Lower lobe of right lung (tissue), 2 donors: ENCODE measurements at regions not wholly inside any gene's neighbourhood (a gene's known extent, or its start where the extent isn't known, plus 50 kb on each side); places are given as distances from the start of the nearest gene placed in this dataset.

Source experiments
- ATAC-seq, 2 donors: fragments of 200-7000 bp; cut with Tn5 transposase; one replicate each; pipeline ENCODE4 v1.9.1; 2020 to 2022; ENCODE audit warnings: mild to moderate bottlenecking in 2 of 2, moderate library complexity in 2 of 2
- DNase-seq: peaks from one replicate; pipeline ENCODE4 v3.0.0-alpha.2; 2020
- H3K27ac ChIP-seq: fragments of 200-600 bp; one replicate; pipeline ENCODE4 v1.8.0; 2022
- H3K27me3 ChIP-seq: fragments of 200-600 bp; one replicate; pipeline ENCODE4 v1.8.0; 2022; ENCODE audit warnings: low read depth
- H3K36me3 ChIP-seq: fragments of 200-600 bp; one replicate; pipeline ENCODE4 v1.8.0; 2022; ENCODE audit warnings: mild to moderate bottlenecking
- H3K4me1 ChIP-seq: fragments of 200-600 bp; one replicate; pipeline ENCODE4 v1.8.0; 2022
- H3K4me3 ChIP-seq: fragments of 200-600 bp; one replicate; pipeline ENCODE4 v1.8.0; 2022; ENCODE audit warnings: mild to moderate bottlenecking
- H3K9me3 ChIP-seq: fragments of 200-600 bp; one replicate; pipeline ENCODE4 v1.8.0; 2022
- CTCF ChIP-seq: fragments of 200-600 bp; IDR thresholded peaks from one replicate; pipeline ENCODE4 v1.8.0; 2022; ENCODE audit warnings: antibody characterized with exemption, mild to moderate bottlenecking
- intact Hi-C: fragments of 100-400 bp; cut with DNase I; formaldehyde crosslinking; loops from one replicate; pipeline ENCODE4 v1.11.0; 2022
- donor health status: DM: no; HTN: yes; CAD: no; lungs with severe emphysema.

- Histone ChIP-seq H3K27me3 (no peaks in the 10 kb centered on the region), H3K4me1 (no peaks in the 10 kb centered on the region), H3K9me3 (peaks cover 3% of the 10 kb centered on the region), H3K4me3 (no peak overlapping the region), H3K36me3 (no peaks in the 10 kb centered on the region), H3K27ac (no peak overlapping the region)
- DNase-seq (no peak), ATAC-seq (no peak)
- intact Hi-C loops = no loop called here
- TF ChIP-seq CTCF = no peak
Observed at GRCh38 chr5:145598983-145599382, 236.2 kb downstream of the PRELID2 start.

- Histone ChIP-seq H3K36me3 (no peaks in the 10 kb centered on the region), H3K4me1 (no peaks in the 10 kb centered on the region), H3K9me3 (peaks cover 3% of the 10 kb centered on the region), H3K27ac (no peak overlapping the region), H3K27me3 (no peaks in the 10 kb centered on the region), H3K4me3 (no peak overlapping the region)
- DNase-seq = no peak
- ATAC-seq = no peak
- no peak for TF ChIP-seq CTCF
- intact Hi-C loops = no loop called here
Observed at GRCh38 chr5:145598184-145598583, 237.0 kb downstream of the PRELID2 start.

- H3K27me3 ChIP-seq = no peaks in the 10 kb centered on the region
- no peak for ATAC-seq
- H3K4me1 ChIP-seq = no peaks in the 10 kb centered on the region
- DNase-seq = no peak
- H3K4me3 ChIP-seq = no peak overlapping the region
- H3K9me3 ChIP-seq = no peaks in the 10 kb centered on the region
- H3K27ac ChIP-seq = no peak overlapping the region
- no peaks in the 10 kb centered on the region for H3K36me3 ChIP-seq
- no peak for TF ChIP-seq CTCF
- intact Hi-C loops = no loop called here
Observed at GRCh38 chr5:145591578-145591977, 243.6 kb downstream of the PRELID2 start.

- no peak overlapping the region for H3K4me3 ChIP-seq
- no peaks in the 10 kb centered on the region for H3K4me1 ChIP-seq
- no peaks in the 10 kb centered on the region for H3K27me3 ChIP-seq
- DNase-seq (no peak), ATAC-seq (no peak)
- no peak overlapping the region for H3K27ac ChIP-seq
- H3K9me3 ChIP-seq = no peaks in the 10 kb centered on the region
- H3K36me3 ChIP-seq = no peaks in the 10 kb centered on the region
- TF ChIP-seq CTCF = no peak
- intact Hi-C loops = no loop called here
Observed at GRCh38 chr5:145589063-145589462, 246.1 kb downstream of the PRELID2 start.

GRCh38 chr5:145588558-145588957 lies 246.6 kb downstream of the PRELID2 start:
- H3K9me3 ChIP-seq = no peaks in the 10 kb centered on the region
- ATAC-seq = no peak
- intact Hi-C loops = no loop called here

More at GRCh38 chr5:145588558-145588957, 246.6 kb downstream of the PRELID2 start:
- Histone ChIP-seq H3K36me3 (no peaks in the 10 kb centered on the region), H3K27ac (no peak overlapping the region), H3K4me1 (no peaks in the 10 kb centered on the region), H3K27me3 (no peaks in the 10 kb centered on the region), H3K4me3 (no peak overlapping the region)
- DNase-seq = no peak
- no peak for TF ChIP-seq CTCF
